Right renal cortex interstitium (tissue), 3 donors: ENCODE measurements at regions not wholly inside any gene's neighbourhood (a gene's known extent, or its start where the extent isn't known, plus 50 kb on each side); places are given as distances from the start of the nearest gene placed in this dataset.

ENCODE experiments used
- DNase-seq, 3 donors: peaks; one replicate each; pipeline ENCODE4 v3.0.0-alpha.2; 2013; ENCODE audit warnings: low read depth in 3 of 3, low spot score in 2 of 3

DNA sequence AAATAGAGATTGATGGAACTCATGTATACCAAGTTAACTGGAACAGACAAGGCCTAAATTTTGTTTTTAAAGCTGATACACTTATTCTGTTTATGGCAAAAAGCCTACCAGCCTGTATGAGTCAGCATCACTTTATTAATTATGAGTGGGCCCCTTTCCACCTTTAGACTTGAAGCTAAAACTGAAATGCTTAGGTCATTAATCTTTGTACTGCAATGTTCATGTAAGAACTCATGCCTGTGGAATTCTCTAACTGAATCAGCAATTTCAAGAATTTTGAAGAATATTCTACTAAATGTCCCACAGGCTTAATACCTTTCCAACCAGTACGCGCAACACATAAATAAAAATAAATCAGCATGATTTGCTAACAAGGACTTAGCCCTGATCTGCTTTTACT, 140.2 kb upstream of the PHACTR1 start:
- DNase-seq: no peak

DNA sequence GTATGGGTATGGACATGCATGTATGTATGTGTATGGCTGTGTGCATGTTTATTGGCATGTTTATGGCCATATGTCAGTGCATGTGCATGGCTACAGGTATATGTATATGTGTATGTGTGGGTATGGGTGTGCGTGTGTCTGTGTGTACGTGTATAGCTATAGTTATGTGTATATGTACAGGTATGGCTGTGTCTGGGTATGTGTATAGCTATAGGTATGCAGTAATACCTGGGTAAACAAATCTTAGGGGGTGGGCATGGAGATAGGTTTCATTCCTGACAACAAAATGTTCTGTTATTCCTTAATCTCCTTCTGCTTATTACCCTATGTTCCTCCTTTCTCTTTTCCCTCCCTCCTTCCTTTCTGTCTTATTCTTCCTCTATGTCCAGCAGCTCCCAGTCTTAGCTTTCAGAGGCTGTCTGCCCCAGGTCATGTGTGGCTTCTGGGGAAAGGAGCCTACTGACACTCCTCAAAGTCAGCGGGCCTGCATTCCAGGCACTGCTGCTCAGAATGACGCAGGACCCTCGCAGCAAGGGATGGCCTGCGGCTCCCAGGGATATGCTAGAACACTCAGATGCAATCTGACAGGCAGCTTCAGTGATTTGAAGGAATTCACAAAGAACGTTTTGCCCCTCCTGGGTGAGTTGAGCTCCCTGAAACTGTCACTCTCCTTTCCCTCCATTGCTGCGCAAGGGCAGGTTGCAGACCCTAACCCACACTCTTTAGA, 139.3 kb upstream of the PHACTR1 start:
- DNase-seq: no peak

DNA sequence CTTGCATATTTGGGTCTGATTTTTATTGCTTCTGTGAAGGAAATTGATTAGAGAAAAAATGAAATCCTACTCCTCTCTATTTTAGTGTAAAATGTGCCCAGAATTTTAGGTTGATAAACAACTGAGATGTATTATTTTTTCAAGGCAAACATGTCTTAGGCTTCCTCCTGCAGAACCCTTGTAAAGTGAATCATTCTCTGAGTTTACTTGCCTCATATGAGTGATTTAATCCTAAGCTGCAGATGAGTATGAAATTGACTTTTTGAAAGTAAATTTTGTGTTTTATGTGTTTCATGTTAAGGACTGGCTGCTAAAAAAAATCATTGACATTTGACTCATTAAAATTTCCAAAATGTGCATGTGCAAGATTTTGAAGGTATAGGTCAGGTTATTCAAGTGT, 138.5 kb upstream of the PHACTR1 start:
- no peak for DNase-seq

DNA sequence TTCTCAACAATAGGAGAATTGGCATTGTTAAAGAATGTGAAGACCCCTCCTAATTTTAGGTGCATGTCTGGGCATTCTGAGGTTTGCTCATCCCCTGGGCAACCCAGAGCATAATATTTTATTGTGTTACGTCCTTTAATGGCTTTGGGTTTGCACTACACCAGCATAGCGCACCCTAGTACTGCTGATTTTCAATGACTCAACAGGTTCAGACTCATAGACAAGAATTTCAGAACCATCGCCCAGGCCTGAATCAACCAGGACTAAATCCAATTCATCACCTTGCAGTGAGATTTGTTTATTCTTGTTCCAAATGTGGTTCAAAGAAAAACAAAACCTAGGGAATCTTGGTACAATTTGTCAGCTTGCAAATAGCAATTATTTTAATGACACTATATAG, 137.8 kb upstream of the PHACTR1 start:
- no peak for DNase-seq

DNA sequence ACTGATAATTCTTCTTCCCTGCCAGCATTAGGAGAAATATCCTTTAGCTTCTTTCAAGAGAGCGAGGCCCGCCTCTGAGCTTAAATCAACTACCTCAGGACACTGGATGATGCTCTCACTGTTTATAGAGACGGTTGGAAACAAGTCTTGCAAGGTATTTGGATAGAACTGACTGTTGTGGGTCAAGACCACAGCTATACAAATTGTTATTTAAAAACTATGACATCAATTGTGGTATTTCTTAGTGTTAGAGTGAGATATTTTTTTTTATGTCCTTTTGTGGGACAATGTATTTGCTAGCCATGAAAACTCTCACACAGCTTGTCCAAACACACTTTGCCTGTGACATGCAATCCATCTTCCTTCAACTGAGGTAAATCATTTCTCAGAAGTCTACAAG, 136.3 kb upstream of the PHACTR1 start:
- no peak for DNase-seq

DNA sequence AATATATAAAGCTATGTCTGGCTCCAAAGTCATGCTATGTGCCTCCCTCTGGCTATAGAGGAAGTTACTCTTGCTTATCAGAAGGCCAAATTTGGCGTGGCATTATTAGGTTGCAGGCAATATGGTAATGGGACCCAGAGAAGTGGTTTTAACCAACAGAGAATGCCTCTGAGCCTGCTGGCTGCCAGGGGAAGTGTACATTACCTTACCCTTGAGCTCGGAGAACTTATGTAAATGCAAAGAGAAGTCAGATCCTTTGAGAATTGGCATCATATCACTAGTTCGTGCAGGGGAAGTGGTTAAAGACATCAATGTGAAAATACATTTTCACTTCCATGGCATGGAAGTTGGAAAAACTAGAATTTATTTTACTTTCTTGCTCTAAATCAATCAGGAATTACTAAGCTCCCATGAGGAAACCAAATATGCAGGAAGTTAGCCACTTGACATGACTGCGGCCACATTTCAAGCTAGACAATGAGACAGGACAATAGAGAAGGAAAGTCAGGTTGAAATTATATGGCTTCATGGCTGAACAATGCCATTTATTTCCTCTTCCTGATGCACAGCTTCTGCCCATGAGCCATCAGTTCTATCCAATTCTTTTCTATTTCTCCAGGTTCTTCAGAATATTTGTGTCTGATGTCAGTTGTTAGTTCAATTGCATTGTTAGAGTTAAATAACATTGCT, 134.0 kb upstream of the PHACTR1 start:
- no peak for DNase-seq

DNA sequence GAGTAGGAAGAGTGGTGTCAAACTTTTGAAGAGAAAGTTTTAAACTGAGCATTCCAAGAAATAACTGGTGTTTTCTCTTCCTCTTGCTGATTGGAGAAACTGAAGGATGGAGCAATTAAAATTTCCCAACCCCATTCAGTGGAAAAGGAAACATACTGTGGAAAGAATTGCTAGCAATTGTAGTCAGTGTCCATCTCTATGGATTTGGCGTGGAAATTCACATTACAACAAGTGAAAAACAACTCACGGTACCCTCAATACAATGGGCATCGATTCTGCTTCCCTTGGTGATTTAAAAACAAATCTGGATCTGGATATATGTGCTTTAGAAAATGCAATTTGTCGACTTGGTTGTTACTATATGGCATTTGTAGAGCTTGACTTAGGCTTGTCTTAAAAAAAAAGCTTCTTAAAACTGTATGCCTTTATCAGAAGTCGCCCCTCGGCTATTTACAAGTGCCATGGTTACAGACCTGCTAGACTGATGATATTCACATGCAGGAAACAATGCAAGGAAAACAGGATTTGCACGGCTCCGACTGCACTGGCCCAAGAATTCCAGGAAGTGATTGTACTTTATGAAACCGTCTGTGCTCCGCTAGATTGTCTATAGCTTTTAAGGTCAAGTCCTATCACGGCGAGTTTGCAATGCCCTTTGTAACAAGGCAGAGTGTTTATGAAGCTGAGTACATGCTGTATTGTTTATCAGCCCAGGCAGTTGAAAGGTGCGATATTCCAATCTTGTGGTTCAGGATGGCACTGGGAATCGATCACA, 131.7 kb upstream of the PHACTR1 start:
- DNase-seq: no peak

DNA sequence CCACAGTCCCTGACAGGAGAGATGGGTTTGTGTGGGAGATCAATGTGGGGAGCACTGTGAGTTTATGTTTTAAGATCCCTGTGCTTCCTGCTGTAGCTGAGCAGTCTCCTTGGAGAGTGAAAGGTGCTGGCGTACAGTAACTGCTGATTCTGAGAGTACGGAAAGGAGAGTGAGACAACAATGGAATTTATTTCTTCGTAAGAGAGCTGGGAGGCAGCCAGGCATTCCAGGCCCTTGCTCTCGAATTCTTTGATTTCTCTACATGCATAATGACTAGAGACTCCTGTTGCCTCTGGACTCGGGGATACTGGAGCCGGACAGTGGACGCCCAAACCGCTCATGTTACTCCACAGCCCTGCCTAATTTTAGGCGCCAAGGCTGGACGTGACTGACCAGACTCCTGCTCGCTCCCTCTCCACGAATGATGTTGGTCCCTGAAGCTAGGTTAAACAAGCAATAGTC, 131.0 kb upstream of the PHACTR1 start:
- DNase-seq: no peak

DNA sequence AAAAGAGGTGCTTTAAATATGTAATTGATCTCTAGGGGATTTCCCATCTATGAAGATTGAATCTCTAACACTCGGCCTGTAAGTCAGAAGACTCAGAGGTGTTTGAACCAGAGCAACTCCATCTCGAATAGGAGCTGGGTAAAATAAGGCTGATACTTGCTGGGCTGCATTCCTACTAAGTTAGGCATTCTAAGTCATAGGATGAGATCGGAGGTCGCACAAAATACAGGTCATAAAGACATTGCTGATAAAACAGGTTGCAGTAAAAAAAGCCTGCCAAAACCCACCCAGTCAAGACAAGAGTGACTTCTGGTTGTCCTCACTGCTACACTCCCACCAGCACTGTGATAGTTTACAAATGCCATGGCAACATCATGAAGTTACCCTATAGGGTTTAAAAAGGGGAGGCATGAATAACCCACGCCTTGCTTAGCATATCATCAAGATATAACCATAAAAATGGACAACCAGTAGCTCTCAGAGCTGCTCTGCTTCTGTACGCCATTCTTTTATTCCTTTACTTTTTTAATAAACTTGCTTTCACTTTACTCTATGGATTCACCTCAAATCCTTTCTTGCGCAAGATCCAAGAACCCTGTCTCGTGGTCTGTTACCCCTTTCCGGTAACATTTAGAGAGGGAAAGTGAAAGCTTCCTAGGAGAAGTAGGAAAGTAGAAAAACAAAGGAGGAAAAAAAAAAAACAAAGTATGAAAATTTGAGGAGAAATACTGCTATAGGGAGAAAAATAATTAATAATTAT, 129.7 kb upstream of the PHACTR1 start:
- DNase-seq: no peak

DNA sequence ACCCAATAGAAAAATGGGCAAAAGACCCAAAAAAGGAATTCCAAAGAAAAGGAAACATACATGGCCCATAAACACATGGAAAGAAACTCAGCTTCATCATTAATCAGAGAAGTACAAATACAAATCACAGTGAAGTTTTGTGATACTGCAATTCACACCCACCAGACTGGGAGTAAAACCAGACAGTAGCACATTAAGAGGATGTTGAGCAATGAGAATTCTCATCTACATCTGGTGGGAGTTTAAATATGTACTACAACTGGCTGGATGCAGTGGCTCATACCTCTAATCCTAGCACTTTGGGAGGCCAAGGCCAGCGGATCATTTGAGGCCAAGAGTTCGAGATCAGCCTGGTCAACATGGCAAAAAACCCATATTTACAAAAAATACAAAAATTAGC, 125.7 kb upstream of the PHACTR1 start:
- DNase-seq: no peak

DNA sequence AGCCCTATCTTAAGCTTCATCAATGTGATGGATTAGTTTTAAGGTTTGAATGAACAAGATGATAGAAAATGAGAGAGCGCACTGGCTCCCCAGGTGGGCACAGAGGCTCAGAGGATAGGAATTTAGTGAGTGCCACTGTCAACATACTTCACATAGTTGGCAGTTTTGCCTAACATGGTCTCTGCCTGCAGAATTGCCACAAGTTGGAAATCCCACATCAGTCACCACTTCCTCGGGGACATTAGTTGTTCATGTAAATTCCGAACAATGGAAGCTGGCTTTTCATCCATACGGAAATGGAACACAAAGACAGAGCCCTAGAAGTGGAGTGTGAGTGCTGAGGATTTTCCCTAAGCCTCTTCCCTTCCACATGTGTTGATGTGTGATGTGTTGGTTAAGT, 123.9 kb upstream of the PHACTR1 start:
- DNase-seq: no peak

DNA sequence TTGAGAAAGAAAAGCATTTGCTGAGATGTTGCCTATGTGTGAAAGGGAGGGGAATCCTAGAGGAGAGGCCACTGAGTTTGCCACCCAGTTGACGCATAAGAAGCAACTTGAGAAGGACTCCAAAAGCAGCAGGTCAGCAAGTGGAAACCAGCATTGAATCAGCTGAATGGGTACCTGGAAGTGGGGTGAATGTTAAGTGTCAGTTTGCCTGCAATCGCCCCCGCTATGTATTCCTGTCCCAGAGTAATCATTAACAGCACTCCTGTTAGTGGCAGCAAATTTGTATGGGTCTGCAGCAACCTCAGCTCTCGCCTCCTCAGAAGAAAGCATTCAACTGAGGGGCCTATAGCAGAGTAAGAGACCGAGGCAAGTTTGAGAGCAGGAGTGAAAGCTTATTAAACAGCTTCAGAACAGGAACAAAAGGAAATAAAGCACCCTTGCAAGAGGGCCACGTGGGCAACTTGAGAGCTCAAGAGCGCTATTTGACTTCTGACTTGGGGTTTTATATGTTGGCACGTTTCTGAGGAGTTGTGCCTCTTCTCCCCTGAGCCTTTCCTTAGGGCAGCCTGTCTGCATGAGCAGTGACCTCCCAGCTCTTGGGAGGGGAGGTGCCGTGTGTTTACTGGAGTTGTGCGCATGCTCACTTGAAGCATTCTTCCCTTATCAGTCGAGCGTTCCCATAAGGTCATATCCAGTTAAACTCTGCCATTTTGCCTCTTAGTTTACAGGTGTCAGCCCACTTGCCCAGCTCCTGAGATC, 122.6 kb upstream of the PHACTR1 start:
- DNase-seq: no peak

DNA sequence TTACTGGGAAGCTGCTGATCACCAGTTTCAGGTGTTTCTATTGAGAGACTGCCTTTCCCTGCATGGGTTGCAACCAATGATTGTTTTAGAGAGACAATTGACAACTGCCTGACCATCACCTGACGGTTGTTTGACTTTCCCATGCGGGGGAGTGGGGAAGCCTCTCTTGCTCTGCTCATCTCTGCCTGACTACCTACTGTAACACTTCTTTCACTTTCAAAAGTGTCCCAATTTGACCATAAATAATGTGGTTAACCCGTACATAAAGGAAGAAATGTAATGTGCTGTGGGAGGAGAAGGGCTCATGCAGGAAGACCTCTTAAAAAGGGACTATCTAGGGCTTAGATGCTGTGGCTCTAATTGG, 122.1 kb upstream of the PHACTR1 start:
- DNase-seq: no peak

DNA sequence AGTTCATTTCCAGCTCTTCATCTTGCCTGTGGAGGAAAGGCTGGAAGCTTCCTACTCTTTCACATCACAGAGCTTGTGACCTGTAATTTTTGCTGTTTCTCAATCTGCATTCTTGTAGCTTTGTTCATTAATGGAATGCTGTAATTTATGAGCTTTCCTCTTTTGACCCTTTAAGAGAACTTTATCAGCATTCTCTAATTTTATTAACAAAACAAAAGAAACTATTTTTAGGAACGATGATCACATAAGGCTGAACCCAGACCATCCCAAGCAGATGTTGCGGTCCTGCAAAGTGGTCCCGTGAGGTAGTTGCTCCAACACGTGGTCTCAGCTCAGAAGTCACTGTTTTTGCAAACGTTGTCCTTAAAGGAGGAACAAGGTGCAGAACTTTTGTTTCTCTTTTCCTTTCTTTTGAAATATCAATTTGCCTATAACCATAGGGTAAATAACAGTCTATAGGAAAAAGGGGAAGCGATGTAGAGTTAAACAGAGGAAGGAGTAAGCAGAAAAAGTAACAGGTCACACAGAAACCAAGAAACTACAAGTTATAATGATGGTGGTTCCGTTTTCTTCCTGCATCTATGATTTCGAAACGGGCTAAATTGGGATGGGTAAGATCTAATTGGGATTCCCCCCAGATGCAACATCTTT, 121.3 kb upstream of the PHACTR1 start:
- no peak for DNase-seq

DNA sequence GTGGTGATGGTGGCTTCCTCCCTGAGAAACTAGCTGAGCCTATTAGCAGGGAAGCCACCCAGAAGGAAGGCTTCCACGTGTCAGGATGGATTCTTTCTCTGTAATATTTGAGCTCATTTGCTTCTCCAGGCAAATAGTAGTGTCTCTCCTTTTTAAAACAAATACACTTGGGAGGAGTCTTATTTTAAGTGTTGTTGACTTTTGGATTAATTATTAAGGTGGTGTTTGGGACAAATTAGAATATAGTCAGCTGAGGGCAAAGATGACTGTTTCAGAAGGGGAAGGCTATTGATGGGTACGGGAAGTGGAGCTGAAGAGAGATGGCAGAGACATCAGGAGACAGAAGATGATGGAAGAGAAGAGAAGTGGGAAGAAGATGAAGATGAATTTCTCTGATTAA, 119.8 kb upstream of the PHACTR1 start:
- DNase-seq: no peak

DNA sequence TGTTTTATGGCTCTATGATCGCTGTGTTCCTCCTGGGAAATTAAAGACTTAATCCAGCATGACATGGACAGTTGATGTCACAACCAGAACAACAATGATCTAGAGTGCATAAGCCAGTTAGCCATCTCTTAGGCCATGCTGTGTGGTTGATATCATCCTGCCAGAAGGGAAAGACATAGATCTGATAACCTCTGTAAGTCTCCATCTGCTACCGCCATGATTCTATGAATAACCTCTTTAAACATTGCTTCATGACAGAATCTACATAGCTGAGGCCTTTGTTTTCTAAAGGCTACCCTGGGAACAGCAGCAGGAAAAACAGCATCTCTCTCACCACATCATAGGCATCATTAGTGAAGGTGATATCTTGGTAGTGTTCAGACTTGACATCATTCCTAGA, 117.6 kb upstream of the PHACTR1 start:
- no peak for DNase-seq

DNA sequence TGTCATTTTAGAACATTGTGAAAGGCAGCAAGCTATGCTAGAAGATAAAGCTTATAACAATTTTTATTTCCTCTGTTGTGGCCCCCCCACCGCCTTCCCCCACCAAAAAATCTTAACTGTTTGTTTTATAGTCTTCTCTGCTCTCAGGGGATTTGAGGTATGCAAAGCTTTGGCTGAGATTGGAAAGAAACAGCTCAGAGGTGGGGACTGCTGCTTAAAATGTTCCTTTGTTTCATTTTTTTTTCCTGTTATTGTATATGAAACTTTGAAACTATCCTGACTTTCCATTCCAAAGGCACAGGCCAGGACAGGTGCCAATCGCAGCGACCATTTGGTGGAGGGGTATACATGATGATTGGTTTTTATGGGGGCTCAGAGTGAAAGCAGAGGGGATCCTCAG, 114.7 kb upstream of the PHACTR1 start:
- no peak for DNase-seq

DNA sequence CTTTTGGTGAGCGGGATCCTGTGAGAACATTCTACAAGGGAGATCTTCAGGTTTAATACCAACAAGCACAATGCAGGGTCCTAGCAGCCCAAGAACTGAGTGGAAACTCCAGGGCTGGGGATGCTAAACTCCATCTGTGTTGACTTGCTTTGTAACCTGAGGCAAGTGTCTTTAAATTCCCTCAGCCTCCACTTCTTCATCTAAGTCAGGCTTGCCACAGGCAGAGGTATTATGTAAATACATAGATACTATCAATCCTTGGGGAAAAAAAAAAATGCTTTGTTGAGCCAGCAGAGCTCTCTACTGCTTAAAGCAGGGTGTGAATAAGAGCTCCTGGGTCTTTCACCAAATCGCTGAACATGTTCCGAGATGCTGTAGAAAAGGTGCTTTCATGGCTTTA, 114.2 kb upstream of the PHACTR1 start:
- no peak for DNase-seq

DNA sequence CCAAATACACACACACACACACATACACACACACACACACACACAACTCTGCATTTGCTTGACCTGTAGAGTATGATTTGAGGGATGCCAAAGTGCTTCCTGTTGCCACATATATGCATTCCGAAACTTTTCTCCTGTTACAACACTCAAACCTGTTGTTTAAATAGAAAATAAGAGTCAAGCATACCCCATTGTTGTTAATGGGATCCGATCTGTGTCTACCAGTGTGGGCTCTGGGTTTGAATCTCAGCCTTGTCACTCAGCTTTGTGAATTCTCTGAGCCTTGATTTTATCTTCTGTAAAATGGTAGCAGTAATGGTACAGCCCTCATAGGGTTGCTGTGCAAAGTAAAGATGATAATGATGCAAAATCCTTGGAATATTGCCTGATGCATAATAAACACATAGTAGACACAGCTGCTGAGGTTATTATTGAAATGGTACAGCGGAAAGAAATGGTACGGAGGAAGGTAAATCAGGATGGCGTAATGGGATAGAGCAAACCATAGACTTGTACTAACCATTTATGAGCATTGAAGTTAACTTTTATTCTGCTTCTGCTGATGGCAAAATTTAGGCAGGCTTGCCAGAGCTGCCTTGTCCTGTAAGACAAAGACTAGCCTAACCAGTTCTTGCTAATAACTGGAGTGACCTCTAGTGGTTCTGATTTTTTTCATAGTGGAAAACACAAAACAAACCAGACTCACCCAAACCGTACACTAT, 113.5 kb upstream of the PHACTR1 start:
- no peak for DNase-seq
